Fibroblast of the aortic adventitia (primary cell): ENCODE measurements at regions not wholly inside any gene's neighbourhood (a gene's known extent, or its start where the extent isn't known, plus 50 kb on each side); places are given as distances from the start of the nearest gene placed in this dataset.
A peak's percentile ranks its signal among the peaks of the same experiment; 100 is the strongest.

Experiments
- DNase-seq: peaks from one replicate; pipeline ENCODE4 v3.0.0-alpha.2; 2010; ENCODE audit warnings: low read depth
- H3K4me3 ChIP-seq: 2 replicates; pipeline ENCODE4 v1.5.1; 2011; ENCODE audit warnings: low read depth, mild to moderate bottlenecking, control low read depth, low read length, moderate library complexity
- CTCF ChIP-seq: IDR thresholded peaks from 2 replicates; pipeline ENCODE4 v1.5.1; 2011; ENCODE audit warnings: mild to moderate bottlenecking, low read length, control low read depth, inconsistent platforms; ENCODE audit not compliant: insufficient read depth

GRCh38 chr2:102078773-102079172 lies 63.8 kb upstream of the IL1R1 start:
- no peak for DNase-seq
- no peak overlapping the region for H3K4me3 ChIP-seq
- no peak for TF ChIP-seq CTCF

- DNase-seq = no peak
- TF ChIP-seq CTCF = no peak
- H3K4me3 ChIP-seq = no peak overlapping the region
Measured at GRCh38 chr2:102080451-102081242, 61.9 kb upstream of the IL1R1 start.

- H3K4me3 ChIP-seq = no peak overlapping the region
- no peak for DNase-seq
- no peak for TF ChIP-seq CTCF
Measured at GRCh38 chr2:102081243-102081522, 61.4 kb upstream of the IL1R1 start.

- no peak overlapping the region for H3K4me3 ChIP-seq
- no peak for DNase-seq
- no peak for TF ChIP-seq CTCF
Measured at GRCh38 chr2:102081606-102082005, 60.9 kb upstream of the IL1R1 start.

DNA sequence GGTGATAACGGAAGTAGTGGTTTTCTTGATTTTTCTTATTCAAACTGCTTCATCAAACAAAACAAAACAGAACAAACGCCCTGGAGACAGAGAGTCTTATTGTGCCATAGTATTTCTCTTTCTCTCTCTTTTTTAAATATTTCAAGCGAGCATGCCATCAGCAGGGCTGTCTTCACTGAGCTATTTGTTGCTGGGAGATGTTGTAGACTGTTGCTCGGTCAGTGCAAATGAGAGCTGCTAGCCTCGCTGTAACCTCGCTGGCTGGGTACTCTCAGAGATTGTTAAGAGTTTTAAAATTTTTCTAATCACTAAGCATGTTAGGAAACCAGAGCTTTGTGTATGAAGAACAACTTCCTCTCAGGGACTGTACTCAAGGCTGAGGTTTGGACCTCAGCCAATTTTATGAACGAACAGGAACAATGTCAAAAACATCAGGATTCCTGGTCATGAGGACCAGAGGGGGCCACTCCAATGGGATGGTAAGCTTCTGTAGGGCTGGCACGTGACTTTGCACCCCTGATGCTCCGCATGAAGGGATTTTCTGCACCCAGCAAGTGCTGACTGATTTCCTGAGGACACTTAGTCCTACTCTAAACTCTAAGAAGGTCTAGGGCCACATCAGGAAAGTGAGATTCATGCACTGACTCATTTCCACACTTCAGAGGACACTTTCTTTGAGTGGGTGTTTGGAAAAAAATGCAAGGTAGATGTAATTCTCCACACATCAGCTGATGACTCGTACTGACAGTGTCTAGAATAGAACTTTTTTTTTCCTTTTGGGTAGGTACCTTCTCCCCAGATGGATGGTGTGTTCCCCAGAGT lies 59.8 kb upstream of the IL1R1 start:
- DNase-seq = peak; percentile 83
- no peak for TF ChIP-seq CTCF

DNA sequence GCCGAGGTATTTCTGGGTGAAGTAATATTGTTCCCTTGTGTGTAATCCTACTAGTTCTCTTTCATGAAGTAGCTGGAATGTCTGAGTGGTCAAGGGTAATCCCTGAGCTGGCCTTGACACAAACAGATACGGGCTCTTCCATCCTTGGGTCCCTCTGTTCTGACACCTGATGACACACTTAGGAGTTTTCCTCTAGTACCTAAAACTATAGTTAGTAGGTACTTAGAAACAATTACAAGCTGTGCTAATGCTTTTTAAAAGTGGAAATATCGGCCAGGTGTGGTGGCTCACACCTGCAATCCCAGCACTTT lies 59.2 kb upstream of the IL1R1 start:
- DNase-seq = no peak

More for the DNA sequence above, 59.8 kb upstream of the IL1R1 start:
- H3K4me3 ChIP-seq = no peak overlapping the region

More for the DNA sequence above, 59.2 kb upstream of the IL1R1 start:
- H3K4me3 ChIP-seq = no peak overlapping the region
- no peak for TF ChIP-seq CTCF
